Stimulated activated CD4-positive, alpha-beta T cell treated with anti-CD3 and anti-CD28 coated beads, Interleukin-15, amount 100 ng/mL, for 1 hour (primary cell): ENCODE measurements at regions not wholly inside any gene's neighbourhood (a gene's known extent, or its start where the extent isn't known, plus 50 kb on each side); places are given as distances from the start of the nearest gene placed in this dataset.
"Not testable (repeated sequence)": the region's sequence is repeated elsewhere in the genome, so short reads cannot be mapped to it uniquely, and the experiment has no call there.

Source experiments
- DNase-seq, 2 donors: peaks; one replicate each; pipeline ENCODE4 v3.0.0-alpha.2; 2020; ENCODE audit warnings: low read depth in 1 of 2, low spot score in 1 of 2

GRCh38 chr2:33929467-33929866 lies 330.4 kb upstream of the FAM98A start:
- no peak for DNase-seq

- no peak for DNase-seq
Measured at GRCh38 chr2:33927756-33928155, 328.7 kb upstream of the FAM98A start.

GRCh38 chr2:33925311-33925710 lies 326.2 kb upstream of the FAM98A start:
- no peak for DNase-seq

- DNase-seq = no peak
Measured at GRCh38 chr2:33924586-33925169, 325.6 kb upstream of the FAM98A start.

- no peak for DNase-seq
Measured at GRCh38 chr2:33917252-33917651, 318.2 kb upstream of the FAM98A start.

GRCh38 chr2:33913071-33913616 lies 314.0 kb upstream of the FAM98A start:
- no peak for DNase-seq

GRCh38 chr2:33911327-33911726 lies 312.2 kb upstream of the FAM98A start:
- no peak for DNase-seq

GRCh38 chr2:33909945-33910695 lies 311.0 kb upstream of the FAM98A start:
- DNase-seq = no peak

- DNase-seq = no peak
Measured at GRCh38 chr2:33907866-33908265, 308.8 kb upstream of the FAM98A start.

- DNase-seq = not testable (repeated sequence)
Measured at GRCh38 chr2:33906129-33906528, 307.0 kb upstream of the FAM98A start.

GRCh38 chr2:33904801-33905200 lies 305.7 kb upstream of the FAM98A start:
- DNase-seq = no peak

- DNase-seq = no peak
Measured at GRCh38 chr2:33903701-33904100, 304.6 kb upstream of the FAM98A start.

GRCh38 chr2:33903215-33903614 lies 304.1 kb upstream of the FAM98A start:
- no peak for DNase-seq

- DNase-seq = no peak
Measured at GRCh38 chr2:33900610-33901009, 301.5 kb upstream of the FAM98A start.

- no peak for DNase-seq
Measured at GRCh38 chr2:33897741-33898140, 298.6 kb upstream of the FAM98A start.

GRCh38 chr2:33893824-33894223 lies 294.7 kb upstream of the FAM98A start:
- DNase-seq = no peak

- no peak for DNase-seq
Measured at GRCh38 chr2:33891616-33892015, 292.5 kb upstream of the FAM98A start.

- no peak for DNase-seq
Measured at GRCh38 chr2:33890686-33891085, 291.6 kb upstream of the FAM98A start.

GRCh38 chr2:33877348-33878016 lies 278.4 kb upstream of the FAM98A start:
- no peak for DNase-seq

GRCh38 chr2:33873076-33873605 lies 274.0 kb upstream of the FAM98A start:
- DNase-seq = no peak

GRCh38 chr2:33859811-33860461 lies 260.8 kb upstream of the FAM98A start:
- DNase-seq = no peak
